ENCODE measurements at regions not wholly inside any gene's neighbourhood (a gene's known extent, or its start where the extent isn't known, plus 50 kb on each side); places are given as distances from the start of the nearest gene placed in this dataset.

DNA sequence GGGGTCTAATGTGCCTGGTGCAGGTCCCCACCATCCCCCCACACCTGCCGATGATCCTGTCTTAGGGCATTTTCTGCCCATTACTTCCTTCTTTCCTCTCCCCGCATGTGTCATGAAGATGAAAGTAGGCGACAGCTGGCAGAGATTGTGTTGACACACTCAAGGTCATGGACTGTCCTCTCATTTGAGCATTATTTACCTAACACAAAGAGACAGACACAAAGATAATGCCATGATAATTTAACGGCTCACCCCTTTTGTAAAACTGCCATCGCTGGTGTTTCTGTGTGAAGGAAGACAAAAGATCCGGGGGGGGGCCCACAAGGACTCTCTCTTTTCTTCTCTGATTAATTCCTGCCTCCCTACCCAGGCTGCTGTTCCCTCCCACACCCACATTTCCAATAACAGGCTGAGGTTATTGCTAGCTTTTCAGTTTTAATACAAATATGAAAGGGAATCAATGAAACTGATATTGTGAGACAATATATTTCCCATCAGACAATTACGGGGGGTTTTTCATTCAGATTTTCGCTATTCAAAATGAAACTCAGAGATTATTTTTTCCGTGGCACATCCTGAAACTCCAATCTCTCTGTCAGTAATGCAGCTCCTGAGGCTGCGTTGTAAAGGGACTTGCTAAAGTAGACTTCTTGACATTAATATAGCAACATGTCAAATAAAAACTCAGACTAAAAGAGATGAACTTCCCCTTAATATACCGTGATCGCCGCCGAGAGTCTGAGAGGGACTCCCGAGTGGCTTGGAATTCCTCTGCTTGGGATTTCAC, 561.1 kb downstream of the NPHP4 start:
- TF ChIP-seq, protein P1, sequence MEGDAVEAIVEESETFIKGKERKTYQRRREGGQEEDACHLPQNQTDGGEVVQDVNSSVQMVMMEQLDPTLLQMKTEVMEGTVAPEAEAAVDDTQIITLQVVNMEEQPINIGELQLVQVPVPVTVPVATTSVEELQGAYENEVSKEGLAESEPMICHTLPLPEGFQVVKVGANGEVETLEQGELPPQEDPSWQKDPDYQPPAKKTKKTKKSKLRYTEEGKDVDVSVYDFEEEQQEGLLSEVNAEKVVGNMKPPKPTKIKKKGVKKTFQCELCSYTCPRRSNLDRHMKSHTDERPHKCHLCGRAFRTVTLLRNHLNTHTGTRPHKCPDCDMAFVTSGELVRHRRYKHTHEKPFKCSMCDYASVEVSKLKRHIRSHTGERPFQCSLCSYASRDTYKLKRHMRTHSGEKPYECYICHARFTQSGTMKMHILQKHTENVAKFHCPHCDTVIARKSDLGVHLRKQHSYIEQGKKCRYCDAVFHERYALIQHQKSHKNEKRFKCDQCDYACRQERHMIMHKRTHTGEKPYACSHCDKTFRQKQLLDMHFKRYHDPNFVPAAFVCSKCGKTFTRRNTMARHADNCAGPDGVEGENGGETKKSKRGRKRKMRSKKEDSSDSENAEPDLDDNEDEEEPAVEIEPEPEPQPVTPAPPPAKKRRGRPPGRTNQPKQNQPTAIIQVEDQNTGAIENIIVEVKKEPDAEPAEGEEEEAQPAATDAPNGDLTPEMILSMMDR (IDR thresholded peaks at IDR 0.05; ENCODE audit: low read depth, low read length, poor library complexity, severe bottlenecking): no peak
- TF ChIP-seq EZH2phosphoT487 (IDR thresholded peaks at IDR 0.05; ENCODE audit: borderline replicate concordance, low read length): no peak
- H4K20me1 ChIP-seq (ENCODE audit: control insufficient read depth, insufficient read depth, low read depth, low read length): no peaks in the 10 kb centered on the region
- no peak overlapping the region for H3K4me2 ChIP-seq (ENCODE audit: low read length)
- no peaks in the 10 kb centered on the region for H3K27me3 ChIP-seq (ENCODE audit: control insufficient read depth, low read length)
- no peaks in the 10 kb centered on the region for H3F3A ChIP-seq (ENCODE audit: control insufficient read depth, insufficient read depth)
- no peak overlapping the region for H3K27ac ChIP-seq (ENCODE audit: low read depth, low read length)
- H3K79me2 ChIP-seq (ENCODE audit: control insufficient read depth, low read length): no peaks in the 10 kb centered on the region
- no peaks in the 10 kb centered on the region for H3K9me2 ChIP-seq (replicated peaks; ENCODE audit: control insufficient read depth, low read length)
- H3K4me3 ChIP-seq (ENCODE audit: low read length): no peak overlapping the region
- H3K9me3 ChIP-seq (ENCODE audit: control insufficient read depth, insufficient read depth, low read length): no peaks in the 10 kb centered on the region
- no peaks in the 10 kb centered on the region for H3K4me1 ChIP-seq (ENCODE audit: control insufficient read depth, low read length)
- no peaks in the 10 kb centered on the region for H3K36me3 ChIP-seq (ENCODE audit: control insufficient read depth, low read length)

DNA sequence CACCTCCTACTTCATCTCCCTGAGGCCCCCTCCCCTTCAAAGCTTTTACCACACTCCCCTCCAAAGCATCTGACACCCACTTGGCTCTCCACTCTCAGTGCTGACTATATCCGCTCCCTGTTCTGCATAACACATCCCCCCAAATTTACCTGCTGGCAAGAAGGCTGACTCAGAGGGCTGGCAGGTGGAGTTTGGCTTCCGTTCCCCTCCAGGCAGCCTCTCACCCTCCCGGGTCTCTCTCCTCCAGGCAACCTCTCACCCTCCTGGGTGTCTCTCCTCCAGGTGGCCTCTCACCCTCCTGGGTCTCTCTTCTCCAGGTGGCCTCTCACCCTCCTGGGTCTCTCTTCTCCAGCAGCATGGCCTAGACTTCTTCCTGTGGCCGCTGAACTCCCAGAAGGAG, 562.1 kb downstream of the NPHP4 start:
- H3K9me2 ChIP-seq (replicated peaks; ENCODE audit: control insufficient read depth, low read length): no peaks in the 10 kb centered on the region
- H3K36me3 ChIP-seq (ENCODE audit: control insufficient read depth, low read length): no peaks in the 10 kb centered on the region
- no peaks in the 10 kb centered on the region for H3K27me3 ChIP-seq (ENCODE audit: control insufficient read depth, low read length)
- H3K4me1 ChIP-seq (ENCODE audit: control insufficient read depth, low read length): no peaks in the 10 kb centered on the region
- no peak overlapping the region for H3K4me2 ChIP-seq (ENCODE audit: low read length)
- no peak overlapping the region for H3K4me3 ChIP-seq (ENCODE audit: low read length)
- no peaks in the 10 kb centered on the region for H4K20me1 ChIP-seq (ENCODE audit: control insufficient read depth, insufficient read depth, low read depth, low read length)
- no peaks in the 10 kb centered on the region for H3K9me3 ChIP-seq (ENCODE audit: control insufficient read depth, insufficient read depth, low read length)
- H3K27ac ChIP-seq (ENCODE audit: low read depth, low read length): no peak overlapping the region
- H3K79me2 ChIP-seq (ENCODE audit: control insufficient read depth, low read length): no peaks in the 10 kb centered on the region
- no peaks in the 10 kb centered on the region for H3F3A ChIP-seq (ENCODE audit: control insufficient read depth, insufficient read depth)
- no peak for TF ChIP-seq EZH2phosphoT487 (IDR thresholded peaks at IDR 0.05; ENCODE audit: borderline replicate concordance, low read length)
- TF ChIP-seq, protein P1 (IDR thresholded peaks at IDR 0.05; ENCODE audit: low read depth, low read length, poor library complexity, severe bottlenecking): no peak

DNA sequence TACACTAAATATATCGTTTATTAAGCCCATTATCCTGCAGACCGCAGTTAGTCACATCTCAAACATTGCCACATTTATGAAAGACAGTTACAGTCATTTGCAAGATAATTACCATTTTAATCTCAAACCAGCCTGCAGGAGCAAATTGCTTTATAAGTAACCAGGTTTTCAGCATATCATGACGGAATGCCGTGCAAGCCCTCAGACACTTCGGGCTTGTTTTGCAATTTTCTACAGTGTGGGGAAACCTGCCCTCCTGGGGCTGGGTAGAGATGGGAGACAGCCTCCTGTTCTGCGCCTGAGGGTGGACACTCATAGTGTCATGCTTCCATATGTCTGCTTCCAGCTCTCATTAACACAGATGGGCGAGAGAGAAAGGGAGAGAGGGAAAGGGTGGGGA, 563.9 kb downstream of the NPHP4 start:
- no peaks in the 10 kb centered on the region for H3F3A ChIP-seq (ENCODE audit: control insufficient read depth, insufficient read depth)
- no peaks in the 10 kb centered on the region for H3K9me2 ChIP-seq (replicated peaks; ENCODE audit: control insufficient read depth, low read length)
- H3K27ac ChIP-seq (ENCODE audit: low read depth, low read length): no peak overlapping the region
- H3K79me2 ChIP-seq (ENCODE audit: control insufficient read depth, low read length): no peaks in the 10 kb centered on the region
- H4K20me1 ChIP-seq (ENCODE audit: control insufficient read depth, insufficient read depth, low read depth, low read length): no peaks in the 10 kb centered on the region
- H3K9me3 ChIP-seq (ENCODE audit: control insufficient read depth, insufficient read depth, low read length): no peaks in the 10 kb centered on the region
- no peaks in the 10 kb centered on the region; the same call in 1 of the 2 replicates for H3K27me3 ChIP-seq (ENCODE audit: control insufficient read depth, low read length)
- no peak overlapping the region for H3K4me2 ChIP-seq (ENCODE audit: low read length)
- no peaks in the 10 kb centered on the region for H3K4me1 ChIP-seq (ENCODE audit: control insufficient read depth, low read length)
- no peaks in the 10 kb centered on the region for H3K36me3 ChIP-seq (ENCODE audit: control insufficient read depth, low read length)
- H3K4me3 ChIP-seq (ENCODE audit: low read length): no peak overlapping the region
- TF ChIP-seq, protein P1 (IDR thresholded peaks at IDR 0.05; ENCODE audit: low read depth, low read length, poor library complexity, severe bottlenecking): no peak
- no peak for TF ChIP-seq EZH2phosphoT487 (IDR thresholded peaks at IDR 0.05; ENCODE audit: borderline replicate concordance, low read length)

All from DOHH2 (cell line).